SK-N-SH (cell line): ENCODE measurements at regions not wholly inside any gene's neighbourhood (a gene's known extent, or its start where the extent isn't known, plus 50 kb on each side); places are given as distances from the start of the nearest gene placed in this dataset.

Experiments used
- CHD2 ChIP-seq: fragments of 150-350 bp; IDR thresholded peaks from 2 replicates; pipeline ENCODE4 v1.6.1; 2018; ENCODE audit warnings: low read length; ENCODE audit not compliant: partially characterized antibody
- EP300 ChIP-seq, 2 experiments: IDR thresholded peaks; 2 replicates each; pipeline versions ENCODE4 v1.4.0 to v1.6.1; 2012; ENCODE audit warnings: borderline replicate concordance in 1 of 2, low read depth in 1 of 2, low read length in 1 of 2
- JUND ChIP-seq: IDR thresholded peaks from 2 replicates; pipeline ENCODE4 v1.4.0; 2012
- RCOR1 ChIP-seq: fragments of 150-350 bp; IDR thresholded peaks from 2 replicates; pipeline ENCODE4 v1.6.1; 2017; ENCODE audit warnings: antibody characterized with exemption, low read length
- TAF1 ChIP-seq: IDR thresholded peaks from 2 replicates; pipeline ENCODE4 v1.6.1; 2012; ENCODE audit warnings: low read depth, mild to moderate bottlenecking, low read length, moderate library complexity, borderline replicate concordance
- TF ChIP-seq, protein P1 (sequence below): fragments of 200-600 bp; sonication (generic); IDR thresholded peaks from 2 replicates; pipeline ENCODE4 v1.6.1; 2017; ENCODE audit warnings: antibody characterized with exemption, mild to moderate bottlenecking, moderate library complexity

DNA sequence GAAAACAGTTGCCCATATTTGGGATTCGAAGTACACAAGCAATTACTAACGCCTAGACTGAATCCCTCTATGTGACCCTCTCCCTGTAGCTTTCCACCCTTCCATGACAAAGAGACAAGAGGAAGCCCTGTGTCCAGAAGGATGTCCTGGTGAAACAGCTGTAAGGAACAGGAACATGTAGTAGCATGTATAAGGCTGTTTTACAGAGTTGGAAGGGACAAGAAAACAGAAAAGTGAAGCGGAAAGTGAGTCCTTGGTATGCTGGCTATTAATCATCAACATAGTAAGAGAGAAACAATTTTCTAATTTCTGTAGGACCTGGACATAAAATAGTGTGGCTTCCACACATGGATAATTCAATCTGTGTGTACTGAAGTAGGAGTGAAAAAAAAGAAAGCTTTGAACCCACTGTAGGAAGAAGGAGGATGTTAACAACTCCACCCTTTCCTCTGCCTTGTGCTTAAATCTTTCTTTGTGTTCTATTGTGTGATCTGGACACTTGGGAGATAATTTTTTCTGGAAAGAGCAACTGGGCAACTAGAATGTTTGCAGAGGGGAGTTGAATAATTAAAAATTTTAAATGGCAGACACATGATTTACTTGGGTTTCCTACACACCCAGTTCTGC is 162.3 kb upstream of the ZSWIM2 start:
- TF ChIP-seq, protein P1, sequence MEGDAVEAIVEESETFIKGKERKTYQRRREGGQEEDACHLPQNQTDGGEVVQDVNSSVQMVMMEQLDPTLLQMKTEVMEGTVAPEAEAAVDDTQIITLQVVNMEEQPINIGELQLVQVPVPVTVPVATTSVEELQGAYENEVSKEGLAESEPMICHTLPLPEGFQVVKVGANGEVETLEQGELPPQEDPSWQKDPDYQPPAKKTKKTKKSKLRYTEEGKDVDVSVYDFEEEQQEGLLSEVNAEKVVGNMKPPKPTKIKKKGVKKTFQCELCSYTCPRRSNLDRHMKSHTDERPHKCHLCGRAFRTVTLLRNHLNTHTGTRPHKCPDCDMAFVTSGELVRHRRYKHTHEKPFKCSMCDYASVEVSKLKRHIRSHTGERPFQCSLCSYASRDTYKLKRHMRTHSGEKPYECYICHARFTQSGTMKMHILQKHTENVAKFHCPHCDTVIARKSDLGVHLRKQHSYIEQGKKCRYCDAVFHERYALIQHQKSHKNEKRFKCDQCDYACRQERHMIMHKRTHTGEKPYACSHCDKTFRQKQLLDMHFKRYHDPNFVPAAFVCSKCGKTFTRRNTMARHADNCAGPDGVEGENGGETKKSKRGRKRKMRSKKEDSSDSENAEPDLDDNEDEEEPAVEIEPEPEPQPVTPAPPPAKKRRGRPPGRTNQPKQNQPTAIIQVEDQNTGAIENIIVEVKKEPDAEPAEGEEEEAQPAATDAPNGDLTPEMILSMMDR = no peak
- TF ChIP-seq EP300 (IDR thresholded peaks at IDR 0.05; ENCODE audit: borderline replicate concordance in 1 of 2, low read depth in 1 of 2, low read length in 1 of 2) (no peak), RCOR1 (no peak), CHD2 (no peak), TAF1 (no peak), JUND (no peak)
